PC-9 (cell line): ENCODE measurements at regions not wholly inside any gene's neighbourhood (a gene's known extent, or its start where the extent isn't known, plus 50 kb on each side); places are given as distances from the start of the nearest gene placed in this dataset.

Source experiments
- CTCF ChIP-seq: fragments of 200-600 bp; sonication (generic); conservative IDR thresholded peaks from 2 replicates; pipeline ENCODE4 v1.6.1; 2017; ENCODE audit warnings: mixed run types, antibody characterized with exemption, mild to moderate bottlenecking, moderate library complexity
- EZH2 ChIP-seq: fragments of 200-600 bp; sonication (generic); IDR thresholded peaks from 2 replicates; pipeline ENCODE4 v1.8.0; 2017; ENCODE audit warnings: antibody characterized with exemption, low read depth

- TF ChIP-seq EZH2 (no peak), CTCF (no peak)
These were observed 270.0 kb upstream of the RGMA start for GRCh38 chr15:93359060-93359408.
